HCT116 (cell line): ENCODE measurements at regions not wholly inside any gene's neighbourhood (a gene's known extent, or its start where the extent isn't known, plus 50 kb on each side); places are given as distances from the start of the nearest gene placed in this dataset.

ENCODE experiments used
- ATF3 ChIP-seq: IDR thresholded peaks from 2 replicates; pipeline ENCODE4 v1.6.1; 2012
- CTCF ChIP-seq, 3 experiments: fragments of 200-600 bp in 1 of 3; sonication (generic) in 1 of 3; IDR thresholded peaks in 2 of 3; conservative IDR thresholded peaks in 1 of 3; 2 replicates each; pipeline ENCODE4 v1.5.1; 2012 to 2017; ENCODE audit warnings: low read depth in 2 of 3, low read length in 2 of 3, antibody characterized with exemption in 1 of 3, borderline replicate concordance in 1 of 3, control low read depth in 1 of 3, mild to moderate bottlenecking in 1 of 3, mixed read lengths in 1 of 3, mixed run types in 1 of 3, moderate library complexity in 1 of 3; ENCODE audit not compliant: insufficient read depth in 1 of 3
- EGR1 ChIP-seq: IDR thresholded peaks from 2 replicates; pipeline ENCODE4 v1.6.1; 2012; ENCODE audit warnings: low read depth
- EZH2 ChIP-seq: fragments of 200-600 bp; sonication (generic); IDR thresholded peaks from 2 replicates; pipeline ENCODE4 v1.6.1; 2017; ENCODE audit warnings: antibody characterized with exemption, mixed run types
- EZH2phosphoT487 ChIP-seq: fragments of 200-600 bp; IDR thresholded peaks from 2 replicates; pipeline ENCODE4 v1.6.1; 2018; ENCODE audit warnings: antibody characterized with exemption, borderline replicate concordance
- FOSL1 ChIP-seq: IDR thresholded peaks from 2 replicates; pipeline ENCODE4 v1.6.1; 2012; ENCODE audit warnings: low read depth
- MAX ChIP-seq: IDR thresholded peaks from 2 replicates; pipeline ENCODE4 v1.6.1; 2012
- POLR2A ChIP-seq: IDR thresholded peaks from 2 replicates; pipeline ENCODE4 v1.7.0; 2011; ENCODE audit warnings: borderline replicate concordance; ENCODE audit not compliant: insufficient read depth, insufficient read length; ENCODE audit errors: extremely low read depth
- SRF ChIP-seq: IDR thresholded peaks from 2 replicates; pipeline ENCODE4 v1.6.1; 2012; ENCODE audit warnings: low read depth
- TCF7L2 ChIP-seq: IDR thresholded peaks from 2 replicates; pipeline ENCODE4 v1.7.0; 2011; ENCODE audit warnings: borderline replicate concordance, inconsistent platforms; ENCODE audit not compliant: insufficient read depth, insufficient read length; ENCODE audit errors: extremely low read depth
- ZFX ChIP-seq: fragments of 450-650 bp; IDR thresholded peaks from 2 replicates; pipeline ENCODE4 v1.6.1; 2017
- ZNF274 ChIP-seq: fragments of 200-500 bp; sonication (Bioruptor generic); IDR thresholded peaks from 2 replicates; pipeline ENCODE4 v1.6.1; 2014; ENCODE audit warnings: mild to moderate bottlenecking, low read depth, low read length, inconsistent platforms

- TF ChIP-seq EGR1 (no peak), ATF3 (no peak), CTCF (IDR thresholded peaks at IDR 0.05 in 2 of 3, conservative IDR thresholded peaks at IDR 0.05 in 1 of 3; ENCODE audit: borderline replicate concordance in 1 of 3, insufficient read depth in 1 of 3, low read depth in 2 of 3, low read length in 2 of 3) (no peak), TCF7L2 (no peak), ZNF274 (no peak), FOSL1 (no peak), ZFX (no peak), MAX (no peak), SRF (no peak), EZH2 (no peak), POLR2A (no peak), EZH2phosphoT487 (no peak)
Measured at GRCh38 chr4:138045036-138045435, 197.1 kb downstream of the SLC7A11 start.
